GM18507 (cell line): ENCODE measurements at regions not wholly inside any gene's neighbourhood (a gene's known extent, or its start where the extent isn't known, plus 50 kb on each side); places are given as distances from the start of the nearest gene placed in this dataset.

Source experiments
- DNase-seq: peaks from one replicate; pipeline ENCODE4 v3.0.0; 2011; ENCODE audit warnings: low read depth; ENCODE audit not compliant: insufficient read length; ENCODE audit errors: extremely low spot score
- FAIRE-seq: peaks from 2 replicates; lab custom pipeline; 2011; peaks lifted over from hg19 to GRCh38; lab: Jason Lieb, UNC

- no peak for FAIRE-seq
- no peak for DNase-seq
Observed at GRCh38 chr9:99326112-99326916, 104.2 kb downstream of the SEC61B start.

DNA sequence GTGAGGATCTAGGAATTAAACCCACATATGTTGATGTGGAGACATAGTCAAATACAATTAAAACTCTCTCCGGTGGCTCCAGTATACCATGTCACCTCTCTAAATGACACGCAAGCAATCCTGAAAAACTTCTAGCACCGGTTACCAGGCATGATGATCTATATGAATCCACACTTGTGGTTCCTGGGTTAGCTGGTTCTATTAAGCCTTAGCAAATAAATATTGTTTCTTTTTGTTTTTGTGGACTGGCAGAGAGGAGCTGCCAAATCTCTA, 104.8 kb downstream of the SEC61B start:
- DNase-seq (no peak), FAIRE-seq (no peak)

DNA sequence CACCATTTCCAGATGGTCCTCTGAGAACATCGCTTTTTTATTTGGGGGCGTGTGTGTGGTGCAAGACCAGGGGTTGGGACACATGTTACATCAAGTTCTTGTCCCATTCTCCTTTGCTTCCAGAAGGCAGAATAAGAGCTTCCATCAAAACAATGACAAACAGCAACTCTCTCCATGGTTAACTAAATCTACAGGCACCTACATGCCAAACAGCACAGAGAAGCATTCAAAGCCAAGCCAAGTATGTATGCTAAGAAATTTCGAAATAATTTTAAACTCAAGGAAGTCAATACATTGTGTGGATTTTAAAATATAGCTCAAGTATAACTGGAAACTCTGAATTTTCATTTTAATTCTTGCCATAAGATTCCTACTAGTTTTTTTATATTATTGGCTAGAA, 105.6 kb downstream of the SEC61B start:
- no peak for DNase-seq
- FAIRE-seq, result no peak

DNA sequence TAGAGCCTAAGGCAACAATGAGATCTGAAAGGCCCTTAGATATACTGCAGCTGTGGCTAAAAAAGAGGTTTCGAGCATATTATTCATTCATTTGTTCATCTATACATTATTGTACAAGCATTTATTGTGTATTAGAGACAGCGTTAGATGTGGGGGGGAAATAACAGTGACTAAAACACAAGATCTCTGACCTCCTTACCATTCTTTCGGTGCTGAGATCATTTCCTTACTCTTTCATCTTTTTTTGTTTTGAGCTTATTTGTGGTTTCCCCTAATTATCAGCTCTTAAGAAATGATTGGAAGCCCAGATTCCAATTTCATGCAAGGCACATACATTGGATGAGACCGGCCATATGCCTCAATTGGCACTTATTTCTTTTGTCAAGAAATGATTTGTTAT, 113.2 kb downstream of the SEC61B start:
- FAIRE-seq, result no peak
- no peak for DNase-seq

DNA sequence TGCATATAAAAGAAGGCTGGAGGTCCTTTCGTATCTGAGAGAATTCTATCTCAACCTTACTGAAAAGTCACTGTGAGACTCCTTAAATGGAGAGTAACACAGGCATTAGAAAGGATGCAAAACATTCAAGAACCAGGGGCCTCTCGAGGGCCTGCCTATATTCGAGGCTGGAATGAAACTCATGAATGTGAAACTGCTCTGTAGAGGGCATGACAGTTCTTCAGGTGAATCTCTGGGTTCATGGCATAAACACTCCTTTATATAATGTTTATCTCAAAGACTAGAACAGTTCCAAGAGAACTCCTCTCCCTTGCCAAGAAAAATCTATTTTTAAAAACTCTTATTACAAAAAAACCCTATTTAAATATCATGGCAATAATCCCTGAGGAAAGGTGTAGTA, 113.9 kb downstream of the SEC61B start:
- DNase-seq (no peak), FAIRE-seq (no peak)

DNA sequence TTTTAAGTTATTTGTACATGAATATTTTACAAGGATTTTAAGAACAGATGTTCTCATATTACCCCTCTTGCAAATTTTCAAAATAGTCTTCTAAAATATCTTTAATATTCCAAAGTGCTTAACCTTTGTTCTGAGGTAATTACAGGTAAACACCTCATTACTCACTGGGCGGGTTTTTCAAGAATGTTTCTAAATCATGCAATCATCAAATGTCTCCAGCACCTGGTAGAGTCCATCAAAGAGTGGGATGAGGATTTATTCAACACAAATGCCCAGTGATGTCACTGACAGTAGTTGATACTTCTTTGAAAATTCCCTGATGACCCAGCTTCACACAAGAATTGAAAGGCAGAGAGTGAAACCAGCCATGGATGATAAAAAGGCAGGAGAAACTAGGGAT, 114.4 kb downstream of the SEC61B start:
- DNase-seq (no peak), FAIRE-seq (no peak)

- FAIRE-seq (no peak), DNase-seq (no peak)
Observed at GRCh38 chr9:99340281-99340680, 118.2 kb downstream of the SEC61B start.

- FAIRE-seq, result no peak
Observed at GRCh38 chr9:99341686-99342085, 119.6 kb downstream of the SEC61B start.

GRCh38 chr9:99345451-99345850, 123.4 kb downstream of the SEC61B start:
- no peak for FAIRE-seq
- no peak for DNase-seq

More at GRCh38 chr9:99341686-99342085, 119.6 kb downstream of the SEC61B start:
- no peak for DNase-seq

DNA sequence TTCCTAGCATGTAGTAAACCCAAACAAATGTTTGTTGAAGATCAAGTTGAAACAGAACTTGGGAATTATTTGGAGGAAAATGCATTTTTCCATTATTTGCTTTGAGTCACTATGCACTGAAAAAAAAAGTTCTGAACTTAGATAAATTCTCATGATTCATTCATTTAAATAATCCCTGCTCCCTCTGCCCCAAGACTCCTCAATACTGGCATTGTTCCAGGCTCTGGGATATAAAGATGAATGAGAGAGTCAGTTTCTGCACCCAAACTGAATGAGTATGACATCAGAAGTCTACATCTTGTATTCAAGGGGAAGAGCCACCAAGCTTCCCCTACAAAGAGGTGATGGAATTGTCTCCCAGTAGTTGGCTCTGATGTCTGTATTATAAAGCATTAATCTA, 123.9 kb downstream of the SEC61B start:
- no peak for DNase-seq
- no peak for FAIRE-seq

DNA sequence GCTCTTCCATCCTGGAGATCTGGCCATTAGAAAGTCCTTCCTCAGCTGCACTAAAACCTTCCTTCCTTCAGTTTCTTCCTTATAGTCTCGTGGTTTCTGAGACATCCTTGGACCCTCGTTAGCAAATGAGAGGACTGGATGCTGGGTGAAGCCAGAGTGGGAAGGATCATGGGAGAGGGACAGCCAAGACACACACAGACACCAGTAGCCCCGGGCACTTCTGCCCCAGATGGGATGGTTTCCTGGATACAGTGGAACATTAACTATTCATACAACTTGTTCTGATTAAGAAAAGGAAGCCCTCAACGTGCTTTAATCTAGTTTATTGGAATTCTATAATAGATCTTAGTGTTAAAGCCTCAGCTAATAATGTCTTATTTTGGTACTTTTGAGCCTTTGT, 125.5 kb downstream of the SEC61B start:
- DNase-seq, result no peak
- FAIRE-seq, result no peak

- FAIRE-seq (no peak), DNase-seq (no peak)
Observed at GRCh38 chr9:99348289-99348688, 126.2 kb downstream of the SEC61B start.

GRCh38 chr9:99349870-99350269, 127.8 kb downstream of the SEC61B start:
- FAIRE-seq, result no peak
- no peak for DNase-seq

- FAIRE-seq (no peak), DNase-seq (no peak)
Observed at GRCh38 chr9:99350461-99350860, 128.4 kb downstream of the SEC61B start.

- FAIRE-seq (no peak), DNase-seq (no peak)
Observed at GRCh38 chr9:99351647-99352046, 129.6 kb downstream of the SEC61B start.

- DNase-seq (no peak), FAIRE-seq (no peak)
Observed at GRCh38 chr9:99352826-99353225, 130.7 kb downstream of the SEC61B start.

GRCh38 chr9:99353408-99353807, 131.3 kb downstream of the SEC61B start:
- no peak for DNase-seq
- no peak for FAIRE-seq

GRCh38 chr9:99354104-99354503, 132.0 kb downstream of the SEC61B start:
- DNase-seq (no peak), FAIRE-seq (no peak)

GRCh38 chr9:99356512-99356971, 134.5 kb downstream of the SEC61B start:
- DNase-seq, result no peak
- no peak for FAIRE-seq

GRCh38 chr9:99357575-99357974, 135.5 kb downstream of the SEC61B start:
- FAIRE-seq, result no peak
- DNase-seq, result no peak

- FAIRE-seq, result no peak
Observed at GRCh38 chr9:99358668-99359067, 136.6 kb downstream of the SEC61B start.

DNA sequence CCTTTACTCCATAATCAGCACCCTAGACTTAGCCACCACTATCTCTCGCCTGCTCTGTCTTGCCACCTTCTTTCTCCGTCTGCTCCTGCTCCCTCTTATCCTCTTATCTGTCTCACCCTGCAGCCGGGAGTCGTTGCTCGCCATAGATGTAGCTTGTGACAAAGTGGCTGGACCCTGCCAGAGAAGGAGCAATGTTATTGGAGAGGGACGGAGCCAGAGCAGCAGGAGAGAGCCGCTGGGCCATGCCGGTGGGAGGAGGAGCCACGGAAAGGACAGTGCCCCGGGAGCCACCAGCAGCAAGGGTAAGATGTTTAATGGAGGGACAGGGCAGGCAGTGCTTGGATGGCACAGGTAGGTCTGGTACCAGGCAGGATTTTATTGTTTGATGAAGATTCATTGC, 137.3 kb downstream of the SEC61B start:
- FAIRE-seq, result no peak
- DNase-seq, result no peak

More at GRCh38 chr9:99358668-99359067, 136.6 kb downstream of the SEC61B start:
- no peak for DNase-seq
